Tibial nerve (tissue), 4 donors: ENCODE measurements at regions not wholly inside any gene's neighbourhood (a gene's known extent, or its start where the extent isn't known, plus 50 kb on each side); places are given as distances from the start of the nearest gene placed in this dataset.

Source experiments
- EP300 ChIP-seq, 2 donors: sonication (generic); formaldehyde crosslinking; IDR thresholded peaks; one replicate each; pipeline ENCODE4 v1.6.1; 2017; ENCODE audit warnings: antibody characterized with exemption in 2 of 2, mild to moderate bottlenecking in 1 of 2
- TF ChIP-seq, protein P1 (sequence below), 5 experiments: fragments of 200-600 bp in 3 of 5; fragments of 450-650 bp in 2 of 5; sonication (generic) in 3 of 5; IDR thresholded peaks; one replicate each; pipeline ENCODE4 v1.5.1; 2016 to 2019; ENCODE audit warnings: antibody characterized with exemption in 5 of 5, mild to moderate bottlenecking in 3 of 5, moderate library complexity in 2 of 5

DNA sequence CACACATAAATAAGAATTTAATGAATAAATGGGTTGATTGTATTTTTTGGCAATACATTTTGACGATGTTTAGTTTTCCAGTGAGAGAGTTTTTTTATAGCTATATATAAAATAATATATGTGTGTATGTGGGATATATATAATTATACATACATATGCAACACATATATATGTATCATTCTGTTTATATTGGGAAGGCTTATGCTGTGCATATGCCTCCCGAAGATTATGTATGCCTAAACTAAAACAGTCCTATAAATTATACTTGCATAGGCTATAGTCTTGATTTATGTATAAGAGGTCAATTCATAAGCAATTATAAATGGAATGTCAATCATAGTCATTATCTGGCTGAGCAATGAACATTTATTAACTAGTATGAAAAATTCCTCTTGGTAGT lies 151.3 kb upstream of the HMHB1 start:
- TF ChIP-seq, protein P1, sequence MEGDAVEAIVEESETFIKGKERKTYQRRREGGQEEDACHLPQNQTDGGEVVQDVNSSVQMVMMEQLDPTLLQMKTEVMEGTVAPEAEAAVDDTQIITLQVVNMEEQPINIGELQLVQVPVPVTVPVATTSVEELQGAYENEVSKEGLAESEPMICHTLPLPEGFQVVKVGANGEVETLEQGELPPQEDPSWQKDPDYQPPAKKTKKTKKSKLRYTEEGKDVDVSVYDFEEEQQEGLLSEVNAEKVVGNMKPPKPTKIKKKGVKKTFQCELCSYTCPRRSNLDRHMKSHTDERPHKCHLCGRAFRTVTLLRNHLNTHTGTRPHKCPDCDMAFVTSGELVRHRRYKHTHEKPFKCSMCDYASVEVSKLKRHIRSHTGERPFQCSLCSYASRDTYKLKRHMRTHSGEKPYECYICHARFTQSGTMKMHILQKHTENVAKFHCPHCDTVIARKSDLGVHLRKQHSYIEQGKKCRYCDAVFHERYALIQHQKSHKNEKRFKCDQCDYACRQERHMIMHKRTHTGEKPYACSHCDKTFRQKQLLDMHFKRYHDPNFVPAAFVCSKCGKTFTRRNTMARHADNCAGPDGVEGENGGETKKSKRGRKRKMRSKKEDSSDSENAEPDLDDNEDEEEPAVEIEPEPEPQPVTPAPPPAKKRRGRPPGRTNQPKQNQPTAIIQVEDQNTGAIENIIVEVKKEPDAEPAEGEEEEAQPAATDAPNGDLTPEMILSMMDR (IDR thresholded peaks at IDR 0.05), result no peak
- no peak for TF ChIP-seq EP300 (IDR thresholded peaks at IDR 0.05)
